ENCODE measurements at regions not wholly inside any gene's neighbourhood (a gene's known extent, or its start where the extent isn't known, plus 50 kb on each side); places are given as distances from the start of the nearest gene placed in this dataset.
A peak's percentile ranks its signal among the peaks of the same experiment; 100 is the strongest.

GRCh38 chr3:18033581-18034108, 291.2 kb upstream of the TBC1D5 start:
- Histone ChIP-seq H3K9me3 (ENCODE audit: low read depth) (no peaks in the 10 kb centered on the region), H3K4me3 (no peak overlapping the region), H3K4me1 (ENCODE audit: low read depth) (no peaks in the 10 kb centered on the region), H3K36me3 (no peaks in the 10 kb centered on the region), H3K27ac (no peak overlapping the region), H3K27me3 (no peaks in the 10 kb centered on the region)
- no peak for DNase-seq (ENCODE audit: low read depth in 1 of 2, low spot score in 1 of 2)
- no peak for TF ChIP-seq CTCF (IDR thresholded peaks at IDR 0.05; ENCODE audit: low read depth, low read length)

GRCh38 chr3:18030371-18030870, 288.0 kb upstream of the TBC1D5 start:
- no peak for DNase-seq (ENCODE audit: low read depth in 1 of 2, low spot score in 1 of 2)
- H3K4me1 ChIP-seq (ENCODE audit: low read depth): no peaks in the 10 kb centered on the region
- H3K4me3 ChIP-seq: no peak overlapping the region
- H3K27ac ChIP-seq: no peak overlapping the region
- H3K9me3 ChIP-seq (ENCODE audit: low read depth): no peaks in the 10 kb centered on the region
- H3K27me3 ChIP-seq: no peaks in the 10 kb centered on the region
- no peak for TF ChIP-seq CTCF (IDR thresholded peaks at IDR 0.05; ENCODE audit: low read depth, low read length)
- no peaks in the 10 kb centered on the region for H3K36me3 ChIP-seq

GRCh38 chr3:18027161-18027939, 284.9 kb upstream of the TBC1D5 start:
- Histone ChIP-seq H3K27me3 (no peaks in the 10 kb centered on the region), H3K4me1 (ENCODE audit: low read depth) (no peaks in the 10 kb centered on the region), H3K27ac (no peak overlapping the region), H3K36me3 (no peaks in the 10 kb centered on the region), H3K9me3 (ENCODE audit: low read depth) (no peaks in the 10 kb centered on the region), H3K4me3 (no peak overlapping the region)
- TF ChIP-seq CTCF (IDR thresholded peaks at IDR 0.05; ENCODE audit: low read depth, low read length): no peak
- DNase-seq (ENCODE audit: low read depth in 1 of 2, low spot score in 1 of 2): peak in 1 of 2 donors; percentile 82

GRCh38 chr3:18024715-18025114, 282.3 kb upstream of the TBC1D5 start:
- H3K27me3 ChIP-seq: no peaks in the 10 kb centered on the region
- no peak for TF ChIP-seq CTCF (IDR thresholded peaks at IDR 0.05; ENCODE audit: low read depth, low read length)
- no peak for DNase-seq (ENCODE audit: low read depth in 1 of 2, low spot score in 1 of 2)
- no peaks in the 10 kb centered on the region for H3K4me1 ChIP-seq (ENCODE audit: low read depth)
- H3K27ac ChIP-seq: no peak overlapping the region
- H3K36me3 ChIP-seq: no peaks in the 10 kb centered on the region
- no peaks in the 10 kb centered on the region for H3K9me3 ChIP-seq (ENCODE audit: low read depth)
- no peak overlapping the region for H3K4me3 ChIP-seq

- no peak overlapping the region for H3K27ac ChIP-seq
- no peaks in the 10 kb centered on the region for H3K36me3 ChIP-seq
- no peak overlapping the region for H3K4me3 ChIP-seq
- H3K9me3 ChIP-seq (ENCODE audit: low read depth): no peaks in the 10 kb centered on the region
- no peak for TF ChIP-seq CTCF (IDR thresholded peaks at IDR 0.05; ENCODE audit: low read depth, low read length)
- H3K27me3 ChIP-seq: no peaks in the 10 kb centered on the region
- no peaks in the 10 kb centered on the region for H3K4me1 ChIP-seq (ENCODE audit: low read depth)
- DNase-seq (ENCODE audit: low read depth in 1 of 2, low spot score in 1 of 2): no peak
Measured at GRCh38 chr3:18019161-18019495, 276.7 kb upstream of the TBC1D5 start.

All from cardiac muscle cell (in vitro differentiated cells and primary cell).